Spleen (tissue), 11 donors: ENCODE measurements at regions not wholly inside any gene's neighbourhood (a gene's known extent, or its start where the extent isn't known, plus 50 kb on each side); places are given as distances from the start of the nearest gene placed in this dataset.
"Not testable (repeated sequence)": the region's sequence is repeated elsewhere in the genome, so short reads cannot be mapped to it uniquely, and the experiment has no call there.

Experiments used
- DNase-seq: peaks from one replicate; pipeline ENCODE4 v3.0.0-alpha.2; 2020
- H3K27ac ChIP-seq, 8 donors: fragments of 200-600 bp; sonication (generic) in 7 of 8; 1 replicate in 4 of 8; 2 replicates in 4 of 8; pipeline versions ENCODE4 v1.5.0 to v1.8.0; 2016 to 2021; ENCODE audit warnings: inconsistent platforms in 4 of 8, mild to moderate bottlenecking in 4 of 8, moderate library complexity in 1 of 8
- H3K27me3 ChIP-seq, 7 donors: fragments of 200-600 bp; sonication (generic) in 6 of 7; replicated peaks in 1 of 7; 1 replicate in 4 of 7; 2 replicates in 3 of 7; pipeline versions ENCODE4 v1.5.0 to v1.8.0; 2016 to 2021; ENCODE audit warnings: inconsistent platforms in 3 of 7, mild to moderate bottlenecking in 1 of 7
- H3K36me3 ChIP-seq, 6 donors: fragments of 200-600 bp; sonication (generic) in 5 of 6; 1 replicate in 4 of 6; 2 replicates in 2 of 6; pipeline versions ENCODE4 v1.5.0 to v1.8.0; 2016 to 2021; ENCODE audit warnings: inconsistent platforms in 2 of 6
- H3K4me1 ChIP-seq, 6 donors: fragments of 200-600 bp; sonication (generic) in 5 of 6; 1 replicate in 3 of 6; 2 replicates in 3 of 6; pipeline versions ENCODE4 v1.5.0 to v1.8.0; 2016 to 2021; ENCODE audit warnings: inconsistent platforms in 3 of 6
- H3K4me3 ChIP-seq, 8 donors: fragments of 200-600 bp; sonication (generic) in 7 of 8; 1 replicate in 4 of 8; 2 replicates in 4 of 8; pipeline versions ENCODE4 v1.5.0 to v1.8.0; 2016 to 2021; ENCODE audit warnings: inconsistent platforms in 4 of 8, mild to moderate bottlenecking in 4 of 8, moderate library complexity in 2 of 8
- H3K9me3 ChIP-seq, 8 donors: fragments of 200-600 bp; sonication (generic) in 7 of 8; 1 replicate in 4 of 8; 2 replicates in 4 of 8; pipeline versions ENCODE4 v1.5.0 to v1.8.0; 2016 to 2021; ENCODE audit warnings: inconsistent platforms in 4 of 8
- CTCF ChIP-seq, 11 experiments: fragments of 200-600 bp in 7 of 11; fragments of 450-650 bp in 4 of 11; sonication (generic) in 4 of 11; IDR thresholded peaks in 8 of 11; conservative IDR thresholded peaks in 3 of 11; 1 replicate in 7 of 11; 2 replicates in 4 of 11; pipeline versions ENCODE4 v1.4.0 to v1.8.0; 2016 to 2021; ENCODE audit warnings: antibody characterized with exemption in 11 of 11, inconsistent platforms in 4 of 11, mild to moderate bottlenecking in 1 of 11
- POLR2A ChIP-seq, 3 donors: fragments of 450-650 bp; IDR thresholded peaks; one replicate each; pipeline ENCODE4 v1.5.1; 2017; ENCODE audit warnings: antibody characterized with exemption in 3 of 3, mild to moderate bottlenecking in 1 of 3
- POLR2AphosphoS5 ChIP-seq, 3 donors: sonication (generic); formaldehyde crosslinking; IDR thresholded peaks; one replicate each; pipeline ENCODE4 v1.5.1; 2017; ENCODE audit warnings: antibody characterized with exemption in 3 of 3
- WGBS, 5 donors: extraction: QIAGEN DNeasy Blood & Tissue Kit in 3 of 5; methylation state at CpG; one replicate each; pipeline versions ENCODE4 v1.1.5 to v1.1.7; 2013 to 2018; 5-methylcytosine and 5-hydroxymethylcytosine counted together
- intact Hi-C: fragments of 100-400 bp; cut with DNase I; formaldehyde crosslinking; loops from one replicate; pipeline ENCODE4 v1.15.0; 2023; ENCODE audit warnings: low total_unique reads
- donor health status: healthy with polysubstance abuse.
- donor health status: DM: no; HTN: no; CAD: no; lungs with moderate emphysema.
- donor health status: DM: no; HTN: no; CAD: no.
- donor health status: Bipolar disorder and iron deficiency.
- donor health status: healthy.
- donor health status: DM: no; HTN: no; CAD: no.
- donor health status: DM: yes; HTN: yes; CAD: no.

GRCh38 chr1:73273886-73274285, 924.1 kb downstream of the LRRIQ3 start:
- DNase-seq: no peak
- Histone ChIP-seq H3K4me1 (no peaks in the 10 kb centered on the region), H3K27ac (no peak overlapping the region), H3K4me3 (no peak overlapping the region), H3K27me3 (no peaks in the 10 kb centered on the region), H3K36me3 (no peaks in the 10 kb centered on the region), H3K9me3 (peaks cover 0 to 37% (median 24%) of the 10 kb centered on the region in 8 donors)
- TF ChIP-seq POLR2AphosphoS5 (IDR thresholded peaks at IDR 0.05) (no peak), CTCF (IDR thresholded peaks at IDR 0.05 in 8 of 11, conservative IDR thresholded peaks at IDR 0.05 in 3 of 11) (no peak), POLR2A (IDR thresholded peaks at IDR 0.05) (no peak)
- 72 to 85% (median 81%) methylated on average over 2 of the region's 2 CpGs for WGBS, 5 donors
- intact Hi-C loops: no loop called here

- H3K36me3 ChIP-seq, H3K4me1 ChIP-seq, H3K4me3 ChIP-seq, H3K27me3 ChIP-seq, intact Hi-C loops, DNase-seq, H3K27ac ChIP-seq: not testable (repeated sequence)
- peaks cover 3 to 70% (median 59%) of the 10 kb centered on the region in 8 donors for H3K9me3 ChIP-seq
Measured at GRCh38 chr1:73245196-73245595, 952.8 kb downstream of the LRRIQ3 start.

- no peak for TF ChIP-seq POLR2A (IDR thresholded peaks at IDR 0.05)
- H3K36me3 ChIP-seq: no peaks in the 10 kb centered on the region
- no peak overlapping the region for H3K27ac ChIP-seq
- WGBS, 5 donors: 44 to 54% (median 50%) methylated on average over 2 of the region's 2 CpGs
- intact Hi-C loops: no loop called here
- no peak for DNase-seq
- no peak overlapping the region for H3K4me3 ChIP-seq
- H3K4me1 ChIP-seq: no peaks in the 10 kb centered on the region
- peaks cover 0 to 43% (median 23%) of the 10 kb centered on the region in 8 donors for H3K9me3 ChIP-seq
- no peaks in the 10 kb centered on the region for H3K27me3 ChIP-seq
Measured at GRCh38 chr1:73218995-73219546, 936.7 kb upstream of the NEGR1 start.

- DNase-seq: no peak
- Histone ChIP-seq H3K27ac (no peak overlapping the region), H3K4me3 (no peak overlapping the region), H3K27me3 (no peaks in the 10 kb centered on the region), H3K9me3 (peaks cover 0 to 16% (median 1%) of the 10 kb centered on the region in 8 donors), H3K4me1 (no peaks in the 10 kb centered on the region), H3K36me3 (no peaks in the 10 kb centered on the region)
- intact Hi-C loops: no loop called here
- WGBS, 5 donors: 57 to 73% (median 63%) methylated on average over 5 of the region's 5 CpGs
- no peak for TF ChIP-seq CTCF (IDR thresholded peaks at IDR 0.05 in 8 of 11, conservative IDR thresholded peaks at IDR 0.05 in 3 of 11)
- TF ChIP-seq POLR2A (IDR thresholded peaks at IDR 0.05): no peak
Measured at GRCh38 chr1:73205294-73205973, 923.1 kb upstream of the NEGR1 start.

- Histone ChIP-seq H3K9me3 (peaks cover 0 to 23% (median 4%) of the 10 kb centered on the region in 8 donors), H3K27me3 (no peaks in the 10 kb centered on the region), H3K27ac (no peak overlapping the region), H3K4me3 (no peak overlapping the region), H3K36me3 (no peaks in the 10 kb centered on the region), H3K4me1 (no peaks in the 10 kb centered on the region)
- WGBS, 5 donors: 91 to 100% (median 95%) methylated on average over 1 of the region's 1 CpG
- no peak for DNase-seq
- intact Hi-C loops: no loop called here
- TF ChIP-seq POLR2AphosphoS5 (IDR thresholded peaks at IDR 0.05) (no peak), POLR2A (IDR thresholded peaks at IDR 0.05) (no peak)
Measured at GRCh38 chr1:73197972-73198371, 915.6 kb upstream of the NEGR1 start.
